ENCODE measurements at regions not wholly inside any gene's neighbourhood (a gene's known extent, or its start where the extent isn't known, plus 50 kb on each side); places are given as distances from the start of the nearest gene placed in this dataset.
"Not testable (repeated sequence)": the region's sequence is repeated elsewhere in the genome, so short reads cannot be mapped to it uniquely, and the experiment has no call there.

GRCh38 chr12:88854260-88854659, 274.0 kb upstream of the KITLG start:
- no peak for DNase-seq (ENCODE audit: low read depth in 4 of 6, low spot score in 6 of 6)
- no CpG with 5 or more reads among the region's 1 CpG for WGBS (ENCODE audit: insufficient coverage)
- Histone ChIP-seq H3K27ac (ENCODE audit: low read depth, low read length) (no peak overlapping the region), H3K4me3 (ENCODE audit: low read depth, low read length) (no peak overlapping the region), H3K4me1 (ENCODE audit: control insufficient read depth, insufficient read depth, low read length) (no peaks in the 10 kb centered on the region), H3K36me3 (ENCODE audit: control insufficient read depth, insufficient read depth, low read length) (no peaks in the 10 kb centered on the region), H3K27me3 (ENCODE audit: control insufficient read depth, insufficient read depth, low read length) (no peaks in the 10 kb centered on the region), H3K9me3 (ENCODE audit: control insufficient read depth, insufficient read depth, low read length) (no peaks in the 10 kb centered on the region)

- H3K4me3 ChIP-seq (ENCODE audit: low read depth, low read length); H3K36me3 ChIP-seq (ENCODE audit: control insufficient read depth, insufficient read depth, low read length); H3K27me3 ChIP-seq (ENCODE audit: control insufficient read depth, insufficient read depth, low read length); DNase-seq (ENCODE audit: low read depth in 4 of 6, low spot score in 6 of 6); H3K27ac ChIP-seq (ENCODE audit: low read depth, low read length); H3K4me1 ChIP-seq (ENCODE audit: control insufficient read depth, insufficient read depth, low read length); H3K9me3 ChIP-seq (ENCODE audit: control insufficient read depth, insufficient read depth, low read length): not testable (repeated sequence)
- WGBS (ENCODE audit: insufficient coverage) = 98% methylated on average over 8 of the region's 14 CpGs
Measured at GRCh38 chr12:88847246-88847645, 267.0 kb upstream of the KITLG start.

GRCh38 chr12:88844426-88844825, 264.2 kb upstream of the KITLG start:
- no peaks in the 10 kb centered on the region for H3K27me3 ChIP-seq (ENCODE audit: control insufficient read depth, insufficient read depth, low read length)
- H3K36me3 ChIP-seq (ENCODE audit: control insufficient read depth, insufficient read depth, low read length) = no peaks in the 10 kb centered on the region
- 89% methylated on average over 4 of the region's 8 CpGs for WGBS (ENCODE audit: insufficient coverage)
- H3K4me3 ChIP-seq (ENCODE audit: low read depth, low read length) = no peak overlapping the region
- H3K27ac ChIP-seq (ENCODE audit: low read depth, low read length) = no peak overlapping the region
- DNase-seq (ENCODE audit: low read depth in 4 of 6, low spot score in 6 of 6) = no peak
- H3K4me1 ChIP-seq (ENCODE audit: control insufficient read depth, insufficient read depth, low read length) = no peaks in the 10 kb centered on the region
- peaks cover 3% of the 10 kb centered on the region for H3K9me3 ChIP-seq (ENCODE audit: control insufficient read depth, insufficient read depth, low read length)

- no peak for DNase-seq (ENCODE audit: low read depth in 4 of 6, low spot score in 6 of 6)
- Histone ChIP-seq H3K4me1 (ENCODE audit: control insufficient read depth, insufficient read depth, low read length) (no peaks in the 10 kb centered on the region), H3K36me3 (ENCODE audit: control insufficient read depth, insufficient read depth, low read length) (no peaks in the 10 kb centered on the region), H3K4me3 (ENCODE audit: low read depth, low read length) (no peak overlapping the region), H3K27me3 (ENCODE audit: control insufficient read depth, insufficient read depth, low read length) (no peaks in the 10 kb centered on the region), H3K9me3 (ENCODE audit: control insufficient read depth, insufficient read depth, low read length) (peaks cover 4% of the 10 kb centered on the region), H3K27ac (ENCODE audit: low read depth, low read length) (no peak overlapping the region)
- 84% methylated on average over 3 of the region's 3 CpGs for WGBS (ENCODE audit: insufficient coverage)
Measured at GRCh38 chr12:88842314-88842713, 262.0 kb upstream of the KITLG start.

- WGBS (ENCODE audit: insufficient coverage) = 92% methylated on average over 2 of the region's 2 CpGs
- H3K27ac ChIP-seq (ENCODE audit: low read depth, low read length) = no peak overlapping the region
- no peaks in the 10 kb centered on the region for H3K27me3 ChIP-seq (ENCODE audit: control insufficient read depth, insufficient read depth, low read length)
- no peak for DNase-seq (ENCODE audit: low read depth in 4 of 6, low spot score in 6 of 6)
- H3K4me1 ChIP-seq (ENCODE audit: control insufficient read depth, insufficient read depth, low read length) = no peaks in the 10 kb centered on the region
- no peak overlapping the region for H3K4me3 ChIP-seq (ENCODE audit: low read depth, low read length)
- no peaks in the 10 kb centered on the region for H3K36me3 ChIP-seq (ENCODE audit: control insufficient read depth, insufficient read depth, low read length)
- H3K9me3 ChIP-seq (ENCODE audit: control insufficient read depth, insufficient read depth, low read length) = peaks cover 4% of the 10 kb centered on the region
Measured at GRCh38 chr12:88839486-88839885, 259.2 kb upstream of the KITLG start.

- DNase-seq (ENCODE audit: low read depth in 4 of 6, low spot score in 6 of 6) = no peak
- H3K36me3 ChIP-seq (ENCODE audit: control insufficient read depth, insufficient read depth, low read length) = no peaks in the 10 kb centered on the region
- peaks cover 4% of the 10 kb centered on the region for H3K9me3 ChIP-seq (ENCODE audit: control insufficient read depth, insufficient read depth, low read length)
- H3K27me3 ChIP-seq (ENCODE audit: control insufficient read depth, insufficient read depth, low read length) = no peaks in the 10 kb centered on the region
- H3K4me3 ChIP-seq (ENCODE audit: low read depth, low read length) = no peak overlapping the region
- H3K4me1 ChIP-seq (ENCODE audit: control insufficient read depth, insufficient read depth, low read length) = no peaks in the 10 kb centered on the region
- no peak overlapping the region for H3K27ac ChIP-seq (ENCODE audit: low read depth, low read length)
- WGBS (ENCODE audit: insufficient coverage) = 60% methylated on average over 1 of the region's 1 CpG
Measured at GRCh38 chr12:88836156-88836555, 255.9 kb upstream of the KITLG start.

GRCh38 chr12:88834226-88834625, 254.0 kb upstream of the KITLG start:
- Histone ChIP-seq H3K9me3 (ENCODE audit: control insufficient read depth, insufficient read depth, low read length) (no peaks in the 10 kb centered on the region), H3K4me3 (ENCODE audit: low read depth, low read length) (no peak overlapping the region), H3K27ac (ENCODE audit: low read depth, low read length) (no peak overlapping the region), H3K27me3 (ENCODE audit: control insufficient read depth, insufficient read depth, low read length) (no peaks in the 10 kb centered on the region), H3K4me1 (ENCODE audit: control insufficient read depth, insufficient read depth, low read length) (no peaks in the 10 kb centered on the region), H3K36me3 (ENCODE audit: control insufficient read depth, insufficient read depth, low read length) (no peaks in the 10 kb centered on the region)
- no peak for DNase-seq (ENCODE audit: low read depth in 4 of 6, low spot score in 6 of 6)
- no CpG with 5 or more reads among the region's 1 CpG for WGBS (ENCODE audit: insufficient coverage)

GRCh38 chr12:88833641-88834116, 253.4 kb upstream of the KITLG start:
- no peaks in the 10 kb centered on the region for H3K9me3 ChIP-seq (ENCODE audit: control insufficient read depth, insufficient read depth, low read length)
- no peak overlapping the region for H3K4me3 ChIP-seq (ENCODE audit: low read depth, low read length)
- DNase-seq (ENCODE audit: low read depth in 4 of 6, low spot score in 6 of 6) = peak in 4 of 6 donors; percentile 2 to 52 (median 10)
- no peaks in the 10 kb centered on the region for H3K4me1 ChIP-seq (ENCODE audit: control insufficient read depth, insufficient read depth, low read length)
- no peaks in the 10 kb centered on the region for H3K27me3 ChIP-seq (ENCODE audit: control insufficient read depth, insufficient read depth, low read length)
- no peak overlapping the region for H3K27ac ChIP-seq (ENCODE audit: low read depth, low read length)
- no peaks in the 10 kb centered on the region for H3K36me3 ChIP-seq (ENCODE audit: control insufficient read depth, insufficient read depth, low read length)

GRCh38 chr12:88828537-88828936, 248.3 kb upstream of the KITLG start:
- no CpG with 5 or more reads among the region's 2 CpGs for WGBS (ENCODE audit: insufficient coverage)
- H3K4me3 ChIP-seq (ENCODE audit: low read depth, low read length); H3K27ac ChIP-seq (ENCODE audit: low read depth, low read length); H3K9me3 ChIP-seq (ENCODE audit: control insufficient read depth, insufficient read depth, low read length); DNase-seq (ENCODE audit: low read depth in 4 of 6, low spot score in 6 of 6); H3K36me3 ChIP-seq (ENCODE audit: control insufficient read depth, insufficient read depth, low read length); H3K4me1 ChIP-seq (ENCODE audit: control insufficient read depth, insufficient read depth, low read length); H3K27me3 ChIP-seq (ENCODE audit: control insufficient read depth, insufficient read depth, low read length): not testable (repeated sequence)

- no peak for DNase-seq (ENCODE audit: low read depth in 4 of 6, low spot score in 6 of 6)
- Histone ChIP-seq H3K27me3 (ENCODE audit: control insufficient read depth, insufficient read depth, low read length) (no peaks in the 10 kb centered on the region), H3K27ac (ENCODE audit: low read depth, low read length) (no peak overlapping the region), H3K4me1 (ENCODE audit: control insufficient read depth, insufficient read depth, low read length) (no peaks in the 10 kb centered on the region), H3K36me3 (ENCODE audit: control insufficient read depth, insufficient read depth, low read length) (no peaks in the 10 kb centered on the region), H3K9me3 (ENCODE audit: control insufficient read depth, insufficient read depth, low read length) (no peaks in the 10 kb centered on the region), H3K4me3 (ENCODE audit: low read depth, low read length) (no peak overlapping the region)
- WGBS (ENCODE audit: insufficient coverage) = no CpG with 5 or more reads among the region's 1 CpG
Measured at GRCh38 chr12:88820012-88820411, 239.7 kb upstream of the KITLG start.
